K562 (cell line): ENCODE measurements at regions not wholly inside any gene's neighbourhood (a gene's known extent, or its start where the extent isn't known, plus 50 kb on each side); places are given as distances from the start of the nearest gene placed in this dataset.
A peak's percentile ranks its signal among the peaks of the same experiment; 100 is the strongest.

Experiments used
- ATAC-seq: fragments of 200-7000 bp; cut with Tn5 transposase; 3 replicates; pipeline ENCODE4 v1.9.1; 2020; ENCODE audit warnings: moderate library complexity
- BruUV-seq: library from RNA; stranded (reverse); fragments of 400-500 nt; replicated peaks from 2 replicates; lab custom pipeline; 2021; lab: Mats Ljungman, UMichigan
- CTCF ChIA-PET: fragments of 300-600 bp; formaldehyde crosslinking; extraction: SDS; loops from one replicate; lab custom pipeline; 2021; ENCODE audit warnings: low intra/inter-chr PET ratio; lab: Yijun Ruan, JAX
- POLR2A ChIA-PET: fragments of 300-600, 350-650 bp; sonication (Branson Sonifier 250); formaldehyde crosslinking; extraction: SDS; loops from one replicate; lab custom pipeline; 2021; ENCODE audit warnings: antibody characterized with exemption, inconsistent platforms; lab: Yijun Ruan, JAX
- DNase-seq, 4 experiments: peaks; one replicate each; pipeline versions ENCODE4 v3.0.0 to v3.0.0-alpha.2; 2011 to 2018; ENCODE audit warnings: low spot score in 3 of 4, mixed read lengths in 3 of 4; ENCODE audit errors: extremely low read depth in 1 of 4
- FAIRE-seq: peaks from 2 replicates; lab custom pipeline; 2011; peaks lifted over from hg19 to GRCh38; lab: Jason Lieb, UNC
- H2AFZ ChIP-seq: 2 replicates; pipeline ENCODE4 v1.6.0; 2011; ENCODE audit warnings: low read depth, low read length, control low read depth, inconsistent platforms
- H3K27ac ChIP-seq: fragments of 200-600 bp; 3 replicates; pipeline ENCODE4 v1.8.0; 2011; ENCODE audit warnings: low read depth, mild to moderate bottlenecking, control low read depth, inconsistent platforms, low read length, moderate library complexity, mixed read lengths; ENCODE audit errors: extremely low read depth
- H3K27me3 ChIP-seq, 2 experiments: fragments of 300-600 bp in 1 of 2; 2 replicates in 1 of 2; 3 replicates in 1 of 2; pipeline versions ENCODE4 v1.6.0 to v1.8.0; 2011; ENCODE audit warnings: inconsistent platforms in 2 of 2, low read length in 2 of 2, mild to moderate bottlenecking in 1 of 2, mixed read lengths in 1 of 2, moderate library complexity in 1 of 2; ENCODE audit not compliant: control insufficient read depth in 2 of 2, insufficient read depth in 2 of 2
- H3K36me3 ChIP-seq: fragments of 300-600 bp; 3 replicates; pipeline ENCODE4 v1.8.0; 2011; ENCODE audit warnings: mild to moderate bottlenecking, low read length, inconsistent platforms; ENCODE audit not compliant: control insufficient read depth, insufficient read depth
- H3K4me1 ChIP-seq, 2 experiments: fragments of 200-600 bp in 1 of 2; replicated peaks in 1 of 2; 2 replicates in 1 of 2; 3 replicates in 1 of 2; pipeline versions ENCODE4 v1.5.1 to v1.8.0; 2011; ENCODE audit warnings: inconsistent platforms in 2 of 2, low read length in 2 of 2, mild to moderate bottlenecking in 1 of 2, mixed read lengths in 1 of 2, moderate library complexity in 1 of 2; ENCODE audit not compliant: control insufficient read depth in 2 of 2, insufficient read depth in 2 of 2
- H3K4me2 ChIP-seq: 2 replicates; pipeline ENCODE4 v1.6.1; 2011; ENCODE audit warnings: low read length, control low read depth, inconsistent platforms, mixed read lengths; ENCODE audit not compliant: insufficient read depth
- H3K4me3 ChIP-seq: fragments of 200-600 bp; sonication (generic), shearing (Covaris generic); 2 replicates; pipeline ENCODE4 v1.5.1; 2016; ENCODE audit warnings: control low read depth, inconsistent platforms
- H3K79me2 ChIP-seq: fragments of 200-600 bp; 3 replicates; pipeline ENCODE4 v1.8.0; 2011; ENCODE audit warnings: low read length, inconsistent platforms; ENCODE audit not compliant: control insufficient read depth, insufficient read depth
- H3K9ac ChIP-seq, 2 experiments: 2 replicates each; pipeline versions ENCODE4 v1.6.0 to v1.6.1; 2011; ENCODE audit warnings: low read depth in 2 of 2, low read length in 2 of 2, control low read depth in 1 of 2, inconsistent platforms in 1 of 2, mild to moderate bottlenecking in 1 of 2, mixed read lengths in 1 of 2; ENCODE audit not compliant: insufficient read depth in 1 of 2
- H3K9me1 ChIP-seq: one replicate; pipeline ENCODE4 v1.6.0; 2011; ENCODE audit warnings: inconsistent platforms, mild to moderate bottlenecking, low read length, moderate library complexity; ENCODE audit not compliant: control insufficient read depth, insufficient read depth
- H3K9me3 ChIP-seq: replicated peaks from 2 replicates; pipeline ENCODE4 v1.5.1; 2011; ENCODE audit warnings: low read depth, low read length, inconsistent platforms; ENCODE audit not compliant: control insufficient read depth, insufficient read depth
- H4K20me1 ChIP-seq: replicated peaks from 2 replicates; pipeline ENCODE4 v1.6.1; 2011; ENCODE audit warnings: low read length, inconsistent platforms, mixed read lengths; ENCODE audit not compliant: control insufficient read depth, insufficient read depth
- AFF1 ChIP-seq, 2 experiments: fragments of 450-650 bp; IDR thresholded peaks; 2 replicates each; pipeline ENCODE4 v1.6.1; 2018; ENCODE audit warnings: mild to moderate bottlenecking in 2 of 2, low read depth in 1 of 2; ENCODE audit not compliant: partially characterized antibody in 2 of 2
- ETV5 ChIP-seq: sonication (generic); formaldehyde crosslinking; IDR thresholded peaks from 2 replicates; pipeline ENCODE4 v1.4.0; 2020; ENCODE audit warnings: low read depth, mild to moderate bottlenecking, missing genetic modification reagents
- NFE2 ChIP-seq: IDR thresholded peaks from 2 replicates; pipeline ENCODE4 v1.6.1; 2014; ENCODE audit warnings: antibody characterized with exemption, low read depth
- SAP30 ChIP-seq: fragments of 200-600 bp; sonication (generic); IDR thresholded peaks from 2 replicates; pipeline ENCODE4 v1.6.1; 2012; ENCODE audit warnings: borderline replicate concordance, low read depth, mild to moderate bottlenecking, moderate library complexity, low read length, control low read depth, inconsistent platforms; ENCODE audit not compliant: insufficient read depth, poor library complexity, severe bottlenecking
- ZBTB1 ChIP-seq: sonication (generic); formaldehyde crosslinking; IDR thresholded peaks from 2 replicates; pipeline ENCODE4 v1.8.1; 2023; ENCODE audit warnings: missing genetic modification reagents, low read depth, mild to moderate bottlenecking, borderline replicate concordance
- ZNF316 ChIP-seq: fragments of 450-650 bp; IDR thresholded peaks from 2 replicates; pipeline ENCODE4 v1.6.1; 2016
- WGBS: fragments of 100-300 bp; shearing (Covaris generic); methylation state at CpG from one replicate; pipeline ENCODE4 v1.1.6; 2016; ENCODE audit warnings: low coverage, mixed read lengths; ENCODE audit not compliant: insufficient coverage; ENCODE audit errors: missing lambda C conversion rate; 5-methylcytosine and 5-hydroxymethylcytosine counted together
- in situ Hi-C: fragments of 300-500 bp; cut with MboI; formaldehyde crosslinking; loops from 4 replicates; pipeline ENCODE4 v1.15.0; 2018; ENCODE audit warnings: inconsistent platforms, mixed read lengths
- intact Hi-C: fragments of 100-400 bp; cut with micrococcal nuclease; formaldehyde crosslinking; loops from 2 replicates; pipeline ENCODE4 v1.14.2; 2022

GRCh38 chr2:60158262-60158661 is 395.2 kb downstream of the BCL11A start (continued):
- no peak for TF ChIP-seq AFF1 (IDR thresholded peaks at IDR 0.05; ENCODE audit: low read depth in 1 of 2, partially characterized antibody in 2 of 2)
- no peak for TF ChIP-seq ZBTB1 (CRISPR knock-in tag)
- TF ChIP-seq ETV5 (CRISPR knock-in tag), result no peak
- TF ChIP-seq NFE2, result no peak

GRCh38 chr2:60157283-60157682 is 396.2 kb downstream of the BCL11A start:
- H3K9me1 ChIP-seq, result no peaks in the 10 kb centered on the region
- ATAC-seq (no peak), FAIRE-seq (no peak), DNase-seq (no peak)
- CTCF ChIA-PET, result no interaction called here
- H3K4me3 ChIP-seq, result no peak overlapping the region
- no TSS peak for BruUV-seq
- H4K20me1 ChIP-seq, result no peaks in the 10 kb centered on the region
- no peaks in the 10 kb centered on the region for H3K36me3 ChIP-seq
- no peak overlapping the region for H3K27ac ChIP-seq
- H3K27me3 ChIP-seq, result no peaks in the 10 kb centered on the region
- H3K4me1 ChIP-seq, result no peaks in the 10 kb centered on the region
- WGBS, result 0% methylated on average over 1 of the region's 1 CpG
- no peak overlapping the region for H3K4me2 ChIP-seq
- H3K9me3 ChIP-seq, result no peaks in the 10 kb centered on the region
- no peak overlapping the region for H3K9ac ChIP-seq
- TF ChIP-seq ZNF316 (peak; percentile 44), SAP30 (no peak)
- no peaks in the 10 kb centered on the region for H3K79me2 ChIP-seq
- H2AFZ ChIP-seq, result no peak overlapping the region
- intact Hi-C loops (loop anchor here (10.0 kb wide), 1 partner anchor 1582 kb away; no protein-coding TSS in a partner anchor), in situ Hi-C loops (no loop called here)
- POLR2A ChIA-PET, result no interaction called here
